ENCODE measurements at regions not wholly inside any gene's neighbourhood (a gene's known extent, or its start where the extent isn't known, plus 50 kb on each side); places are given as distances from the start of the nearest gene placed in this dataset.

DNA sequence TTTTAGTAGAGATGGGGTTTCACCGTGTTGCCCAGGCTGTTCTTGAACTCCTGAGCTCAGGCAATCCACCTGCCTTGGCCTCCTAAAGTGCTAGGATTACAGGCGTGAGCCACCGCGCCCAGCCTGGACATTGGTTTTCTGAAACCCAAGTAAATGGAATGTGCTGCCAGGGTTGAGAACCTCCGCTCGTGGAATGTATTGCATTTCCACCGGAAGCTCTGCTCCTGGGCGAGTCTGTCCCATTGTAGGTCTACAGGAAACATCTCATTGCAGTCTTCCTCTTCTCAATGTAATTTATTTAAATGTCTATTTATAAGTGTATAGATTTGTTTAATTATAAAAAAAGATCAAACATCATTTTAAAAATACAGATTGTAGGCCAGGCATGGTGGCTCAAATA, 57.4 kb upstream of the HAPSTR1 start:
- TF ChIP-seq POLR2A (IDR thresholded peaks at IDR 0.05) (no peak), CTCF (IDR thresholded peaks at IDR 0.05) (no peak)

All from body of pancreas (tissue), 4 donors.